ENCODE measurements at regions not wholly inside any gene's neighbourhood (a gene's known extent, or its start where the extent isn't known, plus 50 kb on each side); places are given as distances from the start of the nearest gene placed in this dataset.

DNA sequence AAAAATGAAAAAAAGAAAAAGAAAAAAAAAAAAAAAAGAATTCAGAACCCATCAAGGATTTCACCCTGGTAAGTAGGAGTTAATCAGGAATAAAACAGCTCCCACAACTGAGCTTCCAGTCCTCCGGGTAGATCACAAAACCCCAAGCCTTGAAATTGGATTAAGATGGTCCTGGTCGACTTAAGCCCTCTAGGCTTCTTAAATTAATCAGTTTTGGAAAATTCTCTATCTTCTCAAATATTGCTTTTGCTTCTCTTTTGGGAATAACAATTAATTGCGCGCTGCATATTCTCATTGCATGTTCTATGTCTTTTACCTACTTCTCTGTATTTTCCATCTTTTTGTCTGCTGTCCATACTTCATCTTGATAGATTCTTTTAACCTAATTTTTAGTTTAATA is 348.0 kb upstream of the MEX3C start:
- no peak overlapping the region for H3K4me3 Mint-ChIP-seq
- Histone ChIP-seq H3K4me1 (ENCODE audit: control insufficient read depth, insufficient read depth, low read length) (no peaks in the 10 kb centered on the region), H3K9me3 (ENCODE audit: control insufficient read depth, low read length) (no peaks in the 10 kb centered on the region), H3K27ac (ENCODE audit: low read depth, low read length) (no peak overlapping the region), H3K4me3 (ENCODE audit: low read length) (no peak overlapping the region), H3K9ac (ENCODE audit: extremely low read depth, low read length, poor library complexity, severe bottlenecking) (no peak overlapping the region), H3K36me3 (ENCODE audit: control insufficient read depth, insufficient read depth, low read length) (no peaks in the 10 kb centered on the region), H3K27me3 (ENCODE audit: control insufficient read depth, insufficient read depth, low read length, poor library complexity, severe bottlenecking) (no peaks in the 10 kb centered on the region)
- H3K27me3 Mint-ChIP-seq (ENCODE audit: insufficient read depth): no peaks in the 10 kb centered on the region
- no peaks in the 10 kb centered on the region for H3K9me3 Mint-ChIP-seq
- TF ChIP-seq, protein P1, sequence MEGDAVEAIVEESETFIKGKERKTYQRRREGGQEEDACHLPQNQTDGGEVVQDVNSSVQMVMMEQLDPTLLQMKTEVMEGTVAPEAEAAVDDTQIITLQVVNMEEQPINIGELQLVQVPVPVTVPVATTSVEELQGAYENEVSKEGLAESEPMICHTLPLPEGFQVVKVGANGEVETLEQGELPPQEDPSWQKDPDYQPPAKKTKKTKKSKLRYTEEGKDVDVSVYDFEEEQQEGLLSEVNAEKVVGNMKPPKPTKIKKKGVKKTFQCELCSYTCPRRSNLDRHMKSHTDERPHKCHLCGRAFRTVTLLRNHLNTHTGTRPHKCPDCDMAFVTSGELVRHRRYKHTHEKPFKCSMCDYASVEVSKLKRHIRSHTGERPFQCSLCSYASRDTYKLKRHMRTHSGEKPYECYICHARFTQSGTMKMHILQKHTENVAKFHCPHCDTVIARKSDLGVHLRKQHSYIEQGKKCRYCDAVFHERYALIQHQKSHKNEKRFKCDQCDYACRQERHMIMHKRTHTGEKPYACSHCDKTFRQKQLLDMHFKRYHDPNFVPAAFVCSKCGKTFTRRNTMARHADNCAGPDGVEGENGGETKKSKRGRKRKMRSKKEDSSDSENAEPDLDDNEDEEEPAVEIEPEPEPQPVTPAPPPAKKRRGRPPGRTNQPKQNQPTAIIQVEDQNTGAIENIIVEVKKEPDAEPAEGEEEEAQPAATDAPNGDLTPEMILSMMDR (conservative IDR thresholded peaks at IDR 0.05): no peak
- no peak for DNase-seq
- no peaks in the 10 kb centered on the region for H3K4me1 Mint-ChIP-seq
- H3K27ac Mint-ChIP-seq: no peak overlapping the region
- WGBS, 2 experiments (ENCODE audit: insufficient coverage in 1 of 2, insufficient read length in 1 of 2): 95 to 100% methylated on average over 4 of the region's 4 CpGs
- H3K36me3 Mint-ChIP-seq (ENCODE audit: low read depth): no peaks in the 10 kb centered on the region

DNA sequence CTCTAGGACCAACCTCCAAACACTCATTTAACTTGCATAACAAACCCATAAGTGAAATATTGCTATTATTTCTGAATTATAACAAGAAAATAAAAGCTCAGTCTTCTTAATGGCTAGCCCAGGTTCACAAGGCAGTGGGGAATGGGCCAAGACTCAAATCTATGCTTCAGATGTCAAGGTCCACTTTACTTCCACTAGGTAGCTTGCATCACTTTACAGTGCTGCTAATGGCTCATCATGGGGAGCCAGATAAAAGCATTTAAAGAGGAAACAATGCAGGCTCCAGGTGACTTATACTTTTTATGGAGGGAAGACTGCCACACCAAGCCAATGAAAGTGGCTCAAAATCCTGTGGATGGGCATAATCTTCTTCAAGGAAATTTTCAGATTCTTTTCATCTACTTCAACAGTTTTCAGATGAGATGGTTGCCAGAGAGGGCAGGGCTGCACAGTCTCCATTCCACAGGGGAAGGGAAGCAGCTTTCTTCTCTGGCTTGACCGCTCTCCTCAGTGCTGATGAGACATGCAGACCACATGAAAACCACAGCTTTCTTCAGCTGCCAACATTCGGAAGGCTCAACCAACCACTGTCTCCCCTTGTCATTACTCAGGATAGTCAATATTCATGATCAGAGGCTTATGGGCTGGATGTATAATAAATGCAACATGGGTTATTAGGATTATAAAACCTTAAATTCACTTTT is 361.9 kb upstream of the MEX3C start:
- Mint-ChIP-seq H3K27me3 (ENCODE audit: insufficient read depth) (no peaks in the 10 kb centered on the region), H3K4me3 (no peak overlapping the region), H3K36me3 (ENCODE audit: low read depth) (no peaks in the 10 kb centered on the region), H3K9me3 (peaks cover 13% of the 10 kb centered on the region), H3K27ac (no peak overlapping the region), H3K4me1 (peaks cover 45% of the 10 kb centered on the region)
- peaks cover 12% of the 10 kb centered on the region for H3K4me1 ChIP-seq (ENCODE audit: control insufficient read depth, insufficient read depth, low read length)
- WGBS, 2 experiments (ENCODE audit: insufficient coverage in 1 of 2, insufficient read length in 1 of 2): 85% methylated on average over 2 of the region's 2 CpGs; no CpG with 5 or more reads in 1 of the 2 experiments
- no peaks in the 10 kb centered on the region for H3K27me3 ChIP-seq (ENCODE audit: control insufficient read depth, insufficient read depth, low read length, poor library complexity, severe bottlenecking)
- peaks cover 10% of the 10 kb centered on the region for H3K9me3 ChIP-seq (ENCODE audit: control insufficient read depth, low read length)
- H3K9ac ChIP-seq (ENCODE audit: extremely low read depth, low read length, poor library complexity, severe bottlenecking): no peak overlapping the region
- TF ChIP-seq, protein P1 (conservative IDR thresholded peaks at IDR 0.05): no peak
- H3K27ac ChIP-seq (ENCODE audit: low read depth, low read length): no peak overlapping the region
- H3K4me3 ChIP-seq (ENCODE audit: low read length): peak overlapping the region; percentile 15
- DNase-seq: peak; percentile 61
- no peaks in the 10 kb centered on the region for H3K36me3 ChIP-seq (ENCODE audit: control insufficient read depth, insufficient read depth, low read length)

DNA sequence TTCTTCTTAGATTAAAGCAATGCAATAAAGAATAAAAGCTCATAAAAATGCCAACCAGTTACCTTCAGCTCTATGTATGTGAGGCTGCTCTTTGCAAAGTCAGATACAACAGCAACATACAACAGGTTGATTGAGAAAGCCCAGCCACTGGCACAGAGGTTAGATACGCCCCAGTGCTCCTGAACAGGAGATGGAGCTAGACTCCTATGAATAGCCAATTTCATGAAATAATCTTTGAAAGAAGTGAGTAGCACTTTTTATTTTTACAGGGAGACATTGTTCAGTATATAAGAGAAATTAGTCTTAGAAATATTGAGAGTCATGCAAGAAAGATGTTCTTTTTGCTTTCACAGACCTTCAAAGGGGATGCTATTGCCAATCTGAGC is 362.4 kb upstream of the MEX3C start:
- Histone ChIP-seq H3K27me3 (ENCODE audit: control insufficient read depth, insufficient read depth, low read length, poor library complexity, severe bottlenecking) (no peaks in the 10 kb centered on the region), H3K36me3 (ENCODE audit: control insufficient read depth, insufficient read depth, low read length) (no peaks in the 10 kb centered on the region), H3K27ac (ENCODE audit: low read depth, low read length) (no peak overlapping the region), H3K9ac (ENCODE audit: extremely low read depth, low read length, poor library complexity, severe bottlenecking) (no peak overlapping the region), H3K4me1 (ENCODE audit: control insufficient read depth, insufficient read depth, low read length) (peaks cover 16% of the 10 kb centered on the region), H3K4me3 (ENCODE audit: low read length) (no peak overlapping the region), H3K9me3 (ENCODE audit: control insufficient read depth, low read length) (peaks cover 11% of the 10 kb centered on the region)
- no peak overlapping the region for H3K27ac Mint-ChIP-seq
- H3K27me3 Mint-ChIP-seq (ENCODE audit: insufficient read depth): no peaks in the 10 kb centered on the region
- peaks cover 11% of the 10 kb centered on the region for H3K9me3 Mint-ChIP-seq
- TF ChIP-seq, protein P1 (conservative IDR thresholded peaks at IDR 0.05): peak; percentile 55
- no peak overlapping the region for H3K4me3 Mint-ChIP-seq
- H3K4me1 Mint-ChIP-seq: peaks cover 50% of the 10 kb centered on the region
- 86 to 100% methylated on average over 1 of the region's 1 CpG for WGBS, 2 experiments (ENCODE audit: insufficient coverage in 1 of 2, insufficient read length in 1 of 2)
- no peak for DNase-seq
- no peaks in the 10 kb centered on the region for H3K36me3 Mint-ChIP-seq (ENCODE audit: low read depth)
